Activated CD8-positive, alpha-beta memory T cell treated with anti-CD3 and anti-CD28 coated beads, Interleukin-2, amount 50 U/mL, for 4 hours (primary cell): ENCODE measurements at regions not wholly inside any gene's neighbourhood (a gene's known extent, or its start where the extent isn't known, plus 50 kb on each side); places are given as distances from the start of the nearest gene placed in this dataset.
"Not testable (repeated sequence)": the region's sequence is repeated elsewhere in the genome, so short reads cannot be mapped to it uniquely, and the experiment has no call there.

ENCODE experiments used
- DNase-seq: peaks from one replicate; pipeline ENCODE4 v3.0.0-alpha.2; 2020

DNA sequence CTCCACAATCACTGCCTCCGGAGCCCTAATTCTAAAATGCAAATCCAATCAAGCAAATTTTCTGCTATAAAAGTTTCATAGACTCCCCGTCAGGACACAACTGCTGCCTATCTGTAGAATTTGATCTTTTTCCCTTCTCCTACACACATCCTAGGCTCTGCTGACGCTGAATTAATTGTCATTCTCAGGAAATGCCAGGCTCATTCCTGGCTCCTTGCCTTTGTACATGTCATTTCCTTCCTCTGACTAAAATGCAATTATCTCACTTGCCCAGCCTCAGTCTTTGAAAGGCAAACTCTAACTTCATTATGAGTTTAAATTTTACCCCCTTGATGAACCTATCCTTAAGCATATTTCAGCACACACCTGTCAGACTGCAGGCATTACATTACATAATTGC lies 844.9 kb upstream of the CRIM1 start:
- no peak for DNase-seq

DNA sequence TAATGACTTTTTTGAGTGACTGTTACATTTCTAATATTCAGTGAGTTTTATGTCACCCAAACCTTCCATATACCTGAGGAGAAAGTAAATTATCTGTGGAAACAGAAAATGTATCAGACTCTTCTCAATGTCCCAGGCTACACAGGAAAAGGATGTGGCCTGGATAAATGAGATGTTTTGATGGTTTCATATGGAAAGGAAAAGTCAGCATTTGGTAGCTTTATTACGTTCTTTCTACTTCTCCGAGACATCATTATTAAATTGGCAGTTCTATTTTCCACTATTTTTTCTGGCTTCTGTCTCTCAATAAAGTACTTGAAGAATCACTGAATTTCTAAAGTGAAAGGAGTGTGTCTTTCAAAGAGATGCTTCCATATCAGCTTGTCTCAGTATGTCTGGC lies 847.0 kb upstream of the CRIM1 start:
- DNase-seq = no peak

DNA sequence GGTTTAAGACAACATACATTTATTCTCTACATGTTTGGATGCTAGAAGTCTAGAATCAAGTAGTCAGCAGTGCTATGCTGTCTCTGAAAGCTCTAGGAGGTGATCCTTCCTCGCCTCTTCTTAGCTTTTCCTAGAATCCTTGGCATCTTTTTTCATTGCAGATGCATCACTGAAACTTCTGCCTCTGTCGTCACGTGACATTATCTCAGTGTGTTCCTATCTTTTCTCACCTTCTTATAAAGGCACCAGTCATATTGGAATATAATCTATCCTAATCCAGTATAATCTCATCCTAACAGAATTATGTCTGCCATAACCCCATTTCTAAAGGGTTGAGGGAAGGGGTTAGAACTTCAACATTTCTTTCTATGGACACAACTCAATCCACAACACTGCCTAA lies 851.2 kb upstream of the CRIM1 start:
- DNase-seq = no peak

DNA sequence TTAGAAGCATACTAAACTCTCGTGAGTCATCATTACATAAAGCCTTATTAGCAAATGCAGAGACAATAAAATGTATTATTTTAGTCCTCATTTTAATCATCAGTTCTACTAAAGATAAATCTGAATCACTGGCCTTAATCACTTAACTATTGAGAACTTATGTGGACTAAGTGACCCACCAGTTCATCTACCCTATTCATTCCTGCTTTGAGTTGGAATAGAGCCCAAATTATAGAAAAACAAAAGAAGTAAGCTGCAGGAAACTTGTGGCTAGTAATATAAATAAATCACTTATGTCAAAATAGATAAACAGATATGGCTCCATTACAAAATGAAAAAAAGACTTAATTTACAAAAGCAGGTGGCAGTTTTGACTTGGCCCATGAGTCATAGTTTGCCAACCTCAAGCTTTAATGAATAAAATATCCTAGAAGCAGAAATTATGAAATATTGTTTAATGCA lies 851.8 kb upstream of the CRIM1 start:
- DNase-seq = no peak

DNA sequence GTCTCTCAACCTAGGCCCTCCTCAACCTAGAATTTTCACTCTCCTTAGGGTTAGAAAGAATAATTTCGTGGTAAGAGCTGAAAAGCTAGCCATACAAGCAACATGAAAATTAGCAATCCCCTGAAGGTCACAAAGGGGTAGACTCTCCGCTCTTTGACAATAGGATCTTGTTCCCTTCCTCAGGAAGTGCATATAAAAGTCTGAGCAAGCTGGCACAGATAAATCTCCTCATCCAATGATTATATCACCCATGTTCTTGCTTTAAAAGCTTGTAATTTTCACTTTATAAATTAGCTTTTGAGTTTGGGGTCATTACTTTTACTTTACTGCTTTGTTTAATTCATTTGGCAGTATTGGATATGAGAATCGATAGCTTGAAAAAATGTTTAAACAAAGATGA lies 852.3 kb upstream of the CRIM1 start:
- no peak for DNase-seq

DNA sequence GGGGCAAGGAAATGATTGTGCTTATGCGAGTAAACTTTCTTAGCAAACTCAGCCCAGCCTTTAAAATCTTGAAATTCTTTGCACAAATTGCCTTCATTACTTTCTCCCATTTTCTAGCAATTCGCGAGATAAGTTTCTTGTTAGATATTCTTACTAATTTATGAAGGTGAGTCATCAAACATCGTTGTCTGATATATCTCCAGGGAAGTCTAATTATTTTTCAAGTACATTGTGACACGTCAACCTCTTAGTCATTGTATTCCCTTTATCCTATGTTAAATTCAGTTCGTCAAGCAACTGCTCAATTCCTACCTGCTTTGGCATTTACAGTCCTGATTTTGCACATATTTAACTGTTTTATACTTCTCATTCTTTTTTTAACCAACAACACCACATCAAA lies 854.5 kb upstream of the CRIM1 start:
- DNase-seq = no peak

DNA sequence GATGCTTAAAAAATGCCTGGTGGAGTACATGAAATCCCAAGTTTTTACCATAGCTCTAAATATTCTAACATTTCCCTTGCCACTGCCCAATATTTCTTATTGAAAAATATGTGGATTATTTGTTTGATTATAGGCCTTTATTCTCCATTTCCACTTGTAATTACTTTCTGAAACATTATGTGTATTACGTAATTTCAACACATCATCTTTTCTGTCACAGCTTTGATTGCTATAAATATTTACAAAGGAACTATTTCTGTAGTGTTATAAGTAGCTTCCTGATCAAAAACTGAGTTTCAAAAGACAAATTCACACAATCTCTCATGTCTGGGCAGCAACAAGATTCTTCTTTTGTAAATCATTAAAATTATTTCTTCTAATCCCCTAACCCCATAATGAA lies 859.6 kb upstream of the CRIM1 start:
- no peak for DNase-seq

DNA sequence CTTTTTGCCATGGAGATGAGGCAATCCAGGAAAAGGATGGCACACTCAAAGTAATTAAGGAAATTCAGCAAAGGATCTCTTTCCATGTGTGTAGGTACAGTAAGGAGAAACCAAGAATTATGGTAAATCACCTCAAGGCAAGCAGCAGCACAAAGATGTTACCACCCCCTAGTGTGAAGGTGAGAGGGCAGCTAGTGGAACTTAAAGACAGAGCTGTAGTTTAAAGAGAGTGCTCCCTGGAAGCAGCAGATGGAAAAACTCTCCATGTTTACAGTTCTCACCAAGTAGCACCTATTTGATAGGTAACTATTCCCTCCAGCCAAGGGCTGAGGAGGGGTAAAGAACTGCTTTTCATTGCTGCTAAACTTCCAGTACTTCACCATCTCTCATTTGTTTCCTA lies 860.4 kb upstream of the CRIM1 start:
- DNase-seq = no peak

DNA sequence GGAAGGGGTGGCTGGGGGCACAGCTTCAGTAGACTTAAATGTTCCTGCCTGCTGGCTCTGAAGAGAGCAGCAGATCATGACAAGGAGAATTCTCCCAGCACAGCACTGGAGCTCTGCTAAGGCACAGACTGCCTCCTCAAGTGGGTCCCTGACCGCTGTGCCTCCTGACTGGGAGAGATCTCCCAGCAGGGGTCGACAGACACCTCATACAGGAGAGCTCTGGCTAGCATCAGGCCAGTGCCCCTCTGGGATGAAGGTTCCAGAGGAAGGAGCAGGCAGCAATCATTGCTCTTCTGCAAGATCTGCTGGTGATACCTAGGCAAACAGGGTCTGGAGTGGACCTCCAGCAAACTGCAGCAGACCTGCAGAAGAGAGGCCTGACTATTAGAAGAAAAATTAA lies 877.5 kb upstream of the CRIM1 start:
- DNase-seq = not testable (repeated sequence)

DNA sequence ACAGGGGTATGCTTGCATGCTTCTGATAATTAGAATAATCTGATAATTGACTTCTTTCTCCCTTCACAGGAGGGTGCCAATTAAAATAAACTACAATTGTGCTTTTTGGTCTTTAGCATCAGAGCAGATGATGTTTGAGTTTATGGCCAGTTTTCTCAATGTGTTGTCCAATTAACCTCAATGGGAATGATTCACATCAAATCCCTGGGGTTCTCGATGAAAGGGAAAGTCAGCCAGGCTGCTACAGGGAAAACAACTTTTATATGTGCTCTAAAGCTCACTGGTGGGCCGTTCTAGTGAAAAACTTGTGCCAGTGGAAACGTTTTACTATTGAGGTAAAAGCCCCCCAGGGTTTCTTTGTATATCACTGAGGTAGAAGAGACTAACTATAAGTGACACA lies 887.3 kb upstream of the CRIM1 start:
- DNase-seq = no peak

DNA sequence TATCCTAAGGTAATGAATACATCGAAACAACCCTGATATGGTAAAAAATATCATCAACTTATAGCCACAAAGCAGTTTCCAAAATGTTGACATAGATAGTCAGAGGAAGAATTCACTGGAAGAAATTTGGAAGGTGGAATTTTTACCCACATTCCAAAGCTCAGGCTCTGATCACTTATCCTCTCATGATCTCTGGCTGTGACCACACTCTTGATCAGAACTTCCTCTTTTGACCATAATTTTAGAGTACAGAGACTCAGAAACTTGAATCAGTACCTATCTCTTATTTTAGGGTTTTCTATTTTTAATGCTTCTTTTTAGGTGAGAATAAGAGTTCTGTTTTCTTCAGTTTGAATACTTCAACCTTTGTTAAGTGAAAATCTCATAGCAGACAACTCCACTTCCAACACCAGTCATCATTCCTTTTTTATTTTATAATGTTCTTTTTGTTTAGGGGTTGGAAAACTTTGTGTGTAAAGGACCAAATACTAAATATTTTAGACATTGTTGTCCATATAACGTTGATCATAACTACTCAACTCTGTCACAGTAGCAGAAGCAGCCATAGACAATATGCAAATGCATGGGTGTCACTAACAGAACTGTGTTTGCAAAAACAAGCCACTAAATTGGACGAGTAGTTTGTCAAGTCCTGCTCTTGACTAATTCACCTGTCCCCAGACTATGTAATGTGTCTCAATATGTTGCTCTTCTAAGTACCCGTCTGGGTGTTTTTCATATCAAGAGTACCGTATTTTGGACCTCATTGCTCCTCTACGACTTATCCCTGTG lies 891.6 kb upstream of the CRIM1 start:
- no peak for DNase-seq

DNA sequence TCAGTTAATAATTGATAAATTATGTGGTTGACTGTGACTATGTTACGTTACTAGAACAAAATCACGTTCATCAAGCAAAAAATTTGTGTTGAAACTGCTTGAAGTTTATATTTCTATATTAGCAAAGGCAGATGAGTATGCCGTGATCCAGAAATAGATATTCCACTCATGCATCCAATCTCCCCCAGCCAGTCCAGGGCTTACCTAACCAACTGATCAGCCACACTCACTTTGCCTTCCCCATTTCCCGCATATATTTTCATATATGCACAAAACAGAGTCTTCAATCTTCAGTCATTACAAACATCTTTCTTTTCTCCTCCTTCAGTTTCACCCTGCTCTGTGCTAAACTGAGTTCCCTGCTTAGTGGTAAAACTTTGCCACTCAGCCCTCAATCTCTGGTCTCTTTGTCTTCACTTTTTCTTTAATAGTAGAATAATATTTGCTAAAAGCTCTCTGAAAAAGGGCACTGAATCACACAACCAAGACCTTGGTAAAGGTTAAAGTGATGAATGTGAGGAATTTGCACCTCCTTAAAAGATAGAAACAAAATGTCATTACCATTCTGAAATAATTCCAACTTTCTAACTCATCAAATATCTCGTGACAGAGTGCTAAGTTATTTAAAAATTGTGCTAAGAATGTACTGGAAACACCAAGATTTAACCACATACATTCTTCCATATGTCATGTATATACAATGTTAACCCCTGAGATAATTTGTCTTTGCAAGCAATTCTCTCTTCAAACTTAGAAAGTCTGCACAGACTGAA lies 893.2 kb upstream of the CRIM1 start:
- DNase-seq = no peak

DNA sequence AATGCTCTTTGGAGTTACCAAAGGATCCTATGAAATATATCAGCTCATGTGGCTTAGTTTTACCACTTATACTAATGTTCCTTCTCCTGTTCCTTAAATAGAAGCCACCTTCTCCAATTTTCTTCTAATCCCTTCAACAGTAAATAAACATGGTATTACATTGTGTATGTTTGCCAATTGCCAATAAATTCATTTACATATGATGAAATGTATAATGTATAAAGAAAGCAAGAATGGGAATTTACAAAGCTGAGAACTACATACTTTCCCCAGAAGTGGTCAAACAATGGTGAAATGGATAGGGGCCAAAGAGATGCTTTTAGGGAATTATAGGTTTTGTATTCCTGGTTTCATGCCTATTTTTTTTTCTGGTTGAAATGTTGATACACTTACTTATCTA lies 894.2 kb upstream of the CRIM1 start:
- DNase-seq = no peak

DNA sequence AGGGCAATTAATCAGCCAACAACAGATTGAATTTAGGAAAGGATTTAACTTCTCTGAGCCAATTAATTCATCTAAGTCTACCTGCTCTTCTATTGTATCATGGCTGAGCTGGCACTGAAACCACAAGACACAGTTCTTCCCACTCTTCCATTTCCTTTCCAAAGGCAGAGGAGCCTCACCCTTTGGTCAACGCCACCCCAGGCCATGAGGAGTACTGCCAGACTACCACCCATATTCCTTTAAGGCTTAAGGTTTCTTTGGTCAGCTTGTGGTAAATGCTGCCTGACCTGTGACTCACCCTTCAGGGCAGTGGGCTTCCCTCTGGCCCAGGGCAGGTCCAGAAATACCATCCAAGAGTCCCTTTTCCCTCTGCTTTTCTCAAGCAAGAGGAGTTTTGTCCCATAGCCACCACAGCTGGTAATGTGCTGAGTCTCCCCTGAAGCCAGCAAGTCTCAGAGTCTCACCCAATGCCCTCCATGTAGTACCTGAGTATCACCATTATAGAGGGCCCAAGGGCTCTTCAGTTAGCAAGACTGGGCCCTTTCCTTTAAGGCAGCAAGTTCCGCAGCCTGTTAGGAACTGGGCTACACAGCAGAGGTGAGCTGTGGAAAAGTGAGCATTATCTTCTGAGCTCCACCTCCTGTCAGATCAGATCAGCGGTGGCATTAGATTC lies 900.5 kb upstream of the CRIM1 start:
- DNase-seq = no peak

DNA sequence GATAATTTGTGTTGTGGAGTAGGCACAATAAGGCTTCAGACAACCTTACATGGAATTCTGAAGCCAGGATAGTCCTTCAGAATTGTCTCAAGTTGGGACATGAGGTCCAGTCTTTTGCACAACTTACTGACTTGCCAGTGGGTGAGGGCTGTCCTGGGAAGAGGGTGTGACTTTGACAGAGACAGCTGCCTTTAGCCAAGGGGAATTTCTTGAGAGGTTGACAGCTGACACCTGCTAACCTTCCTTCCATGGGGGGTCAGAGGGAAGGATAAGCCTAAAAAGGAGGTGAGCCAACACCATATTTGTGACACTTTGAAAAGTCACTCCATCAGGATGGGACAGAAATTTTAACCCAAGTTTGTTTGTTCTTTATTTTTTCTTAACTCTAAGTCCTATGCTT lies 907.8 kb upstream of the CRIM1 start:
- no peak for DNase-seq

DNA sequence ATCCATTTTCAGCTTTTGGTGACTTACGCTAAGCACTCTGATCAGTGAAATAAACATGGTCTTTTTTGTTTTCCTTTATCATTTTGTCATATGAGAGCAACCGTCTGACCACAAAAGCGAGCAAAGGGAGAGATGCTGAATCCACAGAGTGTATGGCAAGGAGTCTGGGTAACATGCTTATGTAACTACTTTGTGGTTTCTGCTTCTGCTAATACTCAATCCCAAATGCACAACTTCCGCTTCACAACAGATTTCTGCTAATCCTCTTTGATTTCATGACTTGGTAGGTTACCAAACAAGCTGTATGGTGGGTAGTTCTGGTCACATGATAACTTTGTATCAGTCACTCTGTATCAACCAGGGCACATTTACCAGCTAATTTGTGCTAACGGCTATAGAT lies 908.4 kb upstream of the CRIM1 start:
- DNase-seq = no peak

DNA sequence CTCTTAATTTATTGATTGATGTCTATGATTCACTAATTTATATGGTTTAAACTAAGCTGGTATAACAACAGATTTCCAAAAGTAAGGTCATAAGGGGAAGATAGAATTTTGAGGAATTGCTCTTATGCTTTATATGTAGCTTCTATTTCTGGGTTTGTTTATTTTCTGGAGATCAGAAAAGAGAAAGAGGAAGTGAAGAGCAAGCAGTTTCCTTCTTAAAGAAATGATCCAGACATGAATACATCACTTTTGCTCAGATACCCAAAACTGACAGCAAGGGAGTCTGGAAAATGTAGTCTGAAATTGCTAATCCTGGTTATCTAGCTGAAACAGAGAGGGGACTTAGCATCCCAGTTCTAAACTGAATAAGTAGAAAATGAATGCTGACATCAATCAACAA lies 912.5 kb upstream of the CRIM1 start:
- DNase-seq = no peak

DNA sequence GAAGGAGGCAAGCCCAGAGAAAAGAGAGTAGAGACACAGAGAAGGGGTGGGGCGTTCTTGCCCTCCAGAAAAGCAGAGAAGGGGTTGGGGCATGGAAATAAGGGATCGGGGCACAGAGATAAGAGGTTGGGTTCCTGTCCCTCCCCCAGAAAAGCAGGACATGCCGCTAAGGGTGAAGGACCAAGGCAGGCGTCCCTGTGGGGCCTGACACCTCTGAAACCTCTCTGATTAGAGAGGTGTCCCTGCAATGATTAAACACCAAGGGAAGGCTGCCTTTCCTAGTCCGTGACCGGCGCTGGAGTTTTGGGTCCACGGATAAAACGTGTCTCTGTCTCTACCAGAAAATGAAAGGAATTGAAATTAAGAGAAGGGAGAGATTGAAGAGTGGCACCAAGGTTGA lies 914.0 kb upstream of the CRIM1 start:
- not testable (repeated sequence) for DNase-seq

DNA sequence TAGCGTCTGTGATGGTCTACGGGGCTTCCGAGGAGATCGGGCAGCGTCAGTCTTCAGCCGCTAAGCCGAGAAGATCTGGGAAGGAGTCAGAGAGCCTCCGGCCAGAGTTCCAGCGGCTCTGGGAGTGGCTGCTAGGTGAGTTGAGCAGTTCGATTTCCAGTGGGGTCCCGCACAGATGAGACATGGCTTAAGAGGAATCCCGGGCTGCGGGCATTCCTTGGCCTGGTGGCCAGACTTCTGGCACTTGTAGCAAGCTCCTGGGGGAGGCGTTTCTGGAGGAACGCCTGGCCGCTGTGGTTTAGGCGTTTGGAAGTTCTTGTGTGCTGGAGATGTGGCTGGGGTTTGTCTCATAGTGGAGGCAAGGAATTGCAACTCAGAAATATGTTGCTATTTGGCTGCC lies 915.3 kb upstream of the CRIM1 start:
- DNase-seq = not testable (repeated sequence)

DNA sequence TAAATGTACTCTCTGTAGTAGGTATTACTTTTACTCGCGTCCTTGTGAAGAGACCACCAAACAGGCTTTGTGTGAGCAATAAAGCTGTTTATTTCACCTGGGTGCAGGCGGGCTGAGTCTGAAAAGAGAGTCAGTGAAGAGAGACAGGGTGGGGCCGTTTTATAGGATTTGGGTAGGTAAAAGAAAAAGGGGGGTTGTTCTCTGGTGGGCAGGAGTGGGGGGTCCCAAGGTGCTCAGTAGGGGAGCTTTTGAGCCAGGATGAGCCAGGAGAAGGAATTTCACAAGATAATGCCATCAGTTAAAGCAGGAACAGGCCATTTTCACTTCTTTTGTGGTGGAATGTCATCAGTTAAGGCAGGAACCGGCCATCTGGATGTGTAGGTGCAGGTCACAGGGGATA lies 918.7 kb upstream of the CRIM1 start:
- not testable (repeated sequence) for DNase-seq

DNA sequence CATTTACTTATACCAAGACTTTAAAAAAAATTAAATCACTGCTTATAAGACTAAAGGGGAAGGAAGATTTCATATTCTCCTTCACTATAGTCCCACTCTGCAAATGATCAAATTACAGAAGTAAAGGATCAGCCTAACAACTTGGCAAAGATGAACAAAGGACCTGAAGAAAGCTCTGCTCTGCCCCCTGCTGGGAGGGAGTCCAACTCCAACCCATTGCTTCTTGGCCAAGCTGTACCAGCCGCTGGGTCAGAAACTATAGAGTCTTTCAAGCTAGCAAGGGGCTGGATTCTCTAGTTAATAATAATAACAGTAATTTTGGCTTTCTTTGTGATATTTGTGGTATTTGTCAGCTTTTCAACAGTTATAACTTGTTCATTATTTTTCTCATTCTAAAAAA lies 927.0 kb upstream of the CRIM1 start:
- DNase-seq = no peak

DNA sequence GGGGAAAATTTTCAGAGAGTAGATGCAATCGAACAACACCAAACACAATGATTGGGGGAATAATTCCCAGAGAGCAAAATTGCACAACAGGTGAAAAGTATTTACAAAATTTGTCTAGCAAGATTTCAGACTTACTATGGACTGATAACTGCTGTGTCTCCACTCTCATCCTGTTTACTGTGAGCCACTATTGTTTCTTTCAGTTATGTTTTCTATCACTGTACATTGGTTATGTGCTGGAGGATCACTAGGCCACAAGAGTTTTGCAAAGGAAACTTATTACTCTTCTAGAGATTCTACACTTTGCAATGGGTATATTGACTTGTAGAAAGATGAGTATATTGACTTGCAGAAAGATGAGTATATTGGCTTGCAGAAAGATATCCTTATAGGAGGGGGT lies 934.1 kb upstream of the CRIM1 start:
- no peak for DNase-seq

DNA sequence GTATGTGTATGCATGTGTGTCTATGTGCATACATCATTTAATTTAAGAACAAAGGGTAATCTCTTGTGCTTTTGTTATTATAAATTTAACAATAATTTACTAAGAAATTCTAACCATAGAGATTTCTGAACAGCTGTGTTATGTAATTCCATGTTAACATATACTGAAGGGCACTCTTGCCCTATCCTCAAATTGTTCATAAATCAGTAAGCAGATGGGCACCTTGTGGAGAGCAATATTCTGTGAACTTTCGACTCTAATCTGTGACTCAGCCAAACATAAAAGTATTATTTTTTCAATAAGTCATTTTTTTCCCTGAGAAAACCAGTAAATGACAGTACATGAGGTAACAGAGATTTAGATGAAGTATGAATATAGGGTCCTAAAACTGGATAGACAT lies 938.3 kb upstream of the CRIM1 start:
- DNase-seq = no peak
